GM12875 (cell line): ENCODE measurements at regions not wholly inside any gene's neighbourhood (a gene's known extent, or its start where the extent isn't known, plus 50 kb on each side); places are given as distances from the start of the nearest gene placed in this dataset.

Experiments used
- H3K4me3 ChIP-seq: one replicate; pipeline ENCODE4 v1.5.1; 2011; ENCODE audit warnings: low read depth, low read length, control low read depth
- CTCF ChIP-seq: IDR thresholded peaks from 2 replicates; pipeline ENCODE4 v1.5.1; 2011; ENCODE audit warnings: low read depth, mild to moderate bottlenecking, control low read depth, inconsistent platforms, low read length, moderate library complexity, borderline replicate concordance; ENCODE audit not compliant: insufficient read depth

GRCh38 chr11:92870196-92870832, 99.1 kb upstream of the MTNR1B start:
- TF ChIP-seq CTCF = no peak
- no peak overlapping the region for H3K4me3 ChIP-seq

DNA sequence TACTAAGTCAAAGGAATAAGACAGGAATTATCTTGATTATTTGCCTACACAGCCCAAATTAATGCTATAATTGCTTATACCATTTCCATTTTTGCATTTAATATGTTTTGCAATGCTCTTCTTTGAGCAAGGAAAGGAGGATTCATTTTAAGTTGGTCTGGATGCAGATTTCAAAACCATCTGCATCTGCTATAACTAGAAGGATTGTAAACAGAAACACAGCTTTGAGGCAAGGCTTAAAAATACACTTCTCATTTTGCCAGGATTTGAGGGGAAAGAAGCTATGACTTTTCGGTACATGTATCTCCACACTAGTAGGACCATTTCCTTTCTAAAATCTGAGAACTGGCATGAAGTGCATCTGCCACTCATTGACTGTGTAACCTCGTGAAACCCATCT, 95.9 kb upstream of the MTNR1B start:
- TF ChIP-seq CTCF = no peak
- H3K4me3 ChIP-seq = no peak overlapping the region

GRCh38 chr11:92875473-92875872, 94.0 kb upstream of the MTNR1B start:
- H3K4me3 ChIP-seq = no peak overlapping the region
- no peak for TF ChIP-seq CTCF

DNA sequence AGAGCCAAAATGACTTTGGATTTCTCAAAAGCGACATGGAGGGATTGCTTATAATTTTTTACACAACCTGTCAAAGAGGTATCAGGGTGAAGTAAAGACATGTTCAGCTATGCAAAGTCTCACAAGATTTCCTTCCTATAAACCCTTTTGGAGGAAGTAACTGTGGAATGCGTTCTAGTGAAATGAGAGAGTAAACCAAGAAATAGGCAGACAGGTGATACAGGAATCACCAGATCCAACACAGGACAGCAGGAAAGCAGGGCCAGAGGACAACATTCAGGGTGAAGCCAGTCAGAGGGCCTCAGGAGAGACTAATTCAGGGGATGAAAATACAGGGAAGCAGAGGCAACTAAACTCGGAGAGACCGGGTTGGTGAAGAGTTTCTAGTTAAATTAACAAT, 90.4 kb upstream of the MTNR1B start:
- no peak overlapping the region for H3K4me3 ChIP-seq
- no peak for TF ChIP-seq CTCF

DNA sequence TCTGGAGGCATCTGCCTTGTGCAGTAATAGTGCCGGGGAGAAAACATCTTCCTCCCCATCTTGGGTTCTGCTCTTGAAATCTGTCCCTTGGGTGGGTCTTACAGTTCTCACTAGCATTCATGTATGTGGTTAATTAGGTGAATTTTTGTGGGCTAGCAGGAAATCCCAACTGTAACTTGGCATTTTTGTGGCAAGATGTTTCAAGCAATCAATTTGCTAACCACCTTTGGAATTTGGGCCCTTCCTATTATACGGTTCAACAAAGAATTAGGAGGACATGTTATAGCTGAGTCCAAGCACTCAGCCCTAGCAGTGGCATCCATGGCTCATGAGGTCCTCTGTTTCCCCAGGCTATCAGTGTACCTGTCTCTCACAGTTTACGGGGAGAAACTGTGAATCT, 89.1 kb upstream of the MTNR1B start:
- H3K4me3 ChIP-seq = no peak overlapping the region
- TF ChIP-seq CTCF = no peak

DNA sequence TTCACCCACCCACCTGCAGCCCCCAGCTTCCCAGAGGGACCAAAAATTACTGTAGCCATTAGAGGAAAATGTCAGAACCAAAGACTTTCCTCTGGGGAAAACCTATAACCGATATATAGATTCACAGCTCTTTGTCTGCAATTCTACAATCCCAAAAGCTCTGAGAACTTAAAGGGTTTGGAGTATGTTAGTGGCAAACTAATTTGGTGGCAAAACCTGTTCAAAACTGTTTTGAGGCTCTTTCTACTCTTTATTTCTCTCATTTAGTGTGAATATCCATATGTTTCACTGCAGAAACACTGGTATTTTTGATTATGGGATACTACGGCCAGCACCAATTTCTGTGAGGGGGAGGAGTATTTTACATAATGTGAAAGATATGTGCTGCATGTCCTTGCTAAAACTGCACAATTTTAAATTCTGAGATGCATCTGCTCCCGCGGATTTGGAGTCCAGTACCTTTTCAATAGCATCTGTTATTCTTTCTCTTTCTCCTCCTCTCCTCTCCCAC, 87.5 kb upstream of the MTNR1B start:
- TF ChIP-seq CTCF = no peak
- no peak overlapping the region for H3K4me3 ChIP-seq

DNA sequence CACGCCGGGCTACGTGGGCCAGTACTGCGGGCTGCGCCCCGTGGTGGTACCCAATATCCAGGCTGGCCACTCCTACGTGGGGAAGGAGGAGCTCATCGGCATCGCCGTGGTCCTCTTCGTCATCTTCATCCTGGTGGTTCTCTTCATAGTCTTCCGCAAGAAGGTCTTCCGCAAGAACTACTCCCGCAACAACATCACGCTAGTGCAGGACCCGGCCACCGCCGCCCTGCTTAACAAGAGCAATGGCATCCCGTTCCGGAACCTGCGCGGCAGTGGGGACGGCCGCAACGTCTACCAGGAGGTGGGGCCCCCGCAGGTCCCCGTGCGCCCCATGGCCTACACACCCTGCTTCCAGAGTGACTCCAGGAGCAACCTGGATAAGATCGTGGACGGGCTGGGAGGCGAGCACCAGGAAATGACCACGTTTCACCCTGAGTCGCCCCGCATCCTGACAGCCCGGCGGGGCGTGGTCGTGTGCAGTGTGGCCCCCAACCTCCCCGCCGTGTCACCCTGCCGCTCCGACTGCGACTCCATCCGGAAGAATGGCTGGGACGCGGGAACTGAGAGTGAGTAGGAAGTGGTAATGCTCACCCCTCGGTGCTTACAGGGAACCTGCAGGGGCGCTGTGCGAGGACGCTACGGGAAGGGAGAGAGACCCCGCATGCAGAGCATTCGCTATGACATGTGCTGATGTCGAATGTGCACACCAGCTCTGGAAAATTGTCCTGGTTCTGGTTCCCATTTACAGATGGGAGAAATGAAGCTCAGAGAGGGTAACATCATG, 86.4 kb upstream of the MTNR1B start:
- TF ChIP-seq CTCF = no peak

More for the DNA sequence above, 86.4 kb upstream of the MTNR1B start:
- no peak overlapping the region for H3K4me3 ChIP-seq
